ENCODE measurements at regions not wholly inside any gene's neighbourhood (a gene's known extent, or its start where the extent isn't known, plus 50 kb on each side); places are given as distances from the start of the nearest gene placed in this dataset.

- TF ChIP-seq CTCF (conservative IDR thresholded peaks at IDR 0.05; ENCODE audit: low read depth, low read length) (no peak), EZH2 (IDR thresholded peaks at IDR 0.05; ENCODE audit: borderline replicate concordance, low read depth, low read length, poor library complexity, severe bottlenecking) (no peak)
Observed at GRCh38 chr4:186008057-186008456, 60.9 kb upstream of the TLR3 start.

Measured in A673 (cell line).